CD8-positive, alpha-beta memory T cell (primary cell): ENCODE measurements at regions not wholly inside any gene's neighbourhood (a gene's known extent, or its start where the extent isn't known, plus 50 kb on each side); places are given as distances from the start of the nearest gene placed in this dataset.

Source experiments
- CTCF ChIA-PET: fragments of 350-600 bp; sonication (Branson Sonifier 250); formaldehyde crosslinking; loops from one replicate; lab custom pipeline; 2021; ENCODE audit warnings: antibody characterized with exemption; lab: Charles Lee
- POLR2A ChIA-PET: fragments of 350-600 bp; sonication (Branson Sonifier 250); formaldehyde crosslinking; loops from one replicate; lab custom pipeline; 2021; ENCODE audit warnings: antibody characterized with exemption; lab: Charles Lee
- DNase-seq, 5 donors: peaks; one replicate each; pipeline versions ENCODE4 v3.0.0 to v3.0.0-alpha.2; 2020 to 2022; ENCODE audit warnings: mixed read lengths in 1 of 5
- H3K27ac ChIP-seq: one replicate; pipeline ENCODE4 v1.7.0; 2013; ENCODE audit warnings: low read depth, mild to moderate bottlenecking, low read length, moderate library complexity
- H3K27me3 ChIP-seq: 2 replicates; pipeline ENCODE4 v1.7.0; 2013; ENCODE audit warnings: low read length, mild to moderate bottlenecking; ENCODE audit not compliant: insufficient read depth, poor library complexity, severe bottlenecking
- H3K36me3 ChIP-seq: 2 replicates; pipeline ENCODE4 v1.7.0; 2013; ENCODE audit warnings: mild to moderate bottlenecking, low read length, moderate library complexity; ENCODE audit not compliant: insufficient read depth
- H3K4me1 ChIP-seq: 2 replicates; pipeline ENCODE4 v1.7.0; 2013; ENCODE audit warnings: mild to moderate bottlenecking, low read length, moderate library complexity; ENCODE audit not compliant: insufficient read depth
- H3K4me3 ChIP-seq: 2 replicates; pipeline ENCODE4 v1.7.0; 2013; ENCODE audit warnings: mild to moderate bottlenecking, low read length
- H3K9me3 ChIP-seq: 2 replicates; pipeline ENCODE4 v1.7.0; 2013; ENCODE audit warnings: mild to moderate bottlenecking, low read length
- H3K27ac Mint-ChIP-seq, 8 donors: one replicate each; pipeline ENCODE4 v1.8.0; 2020 to 2021; ENCODE audit warnings: mixed read lengths in 8 of 8, mild to moderate bottlenecking in 6 of 8, inconsistent platforms in 3 of 8, moderate library complexity in 3 of 8
- H3K27me3 Mint-ChIP-seq, 2 donors: one replicate each; pipeline ENCODE4 v1.8.0; 2020 to 2021; ENCODE audit warnings: mixed read lengths in 2 of 2, mild to moderate bottlenecking in 1 of 2, moderate library complexity in 1 of 2
- H3K36me3 Mint-ChIP-seq, 3 donors: one replicate each; pipeline ENCODE4 v1.8.0; 2020 to 2021; ENCODE audit warnings: mixed read lengths in 3 of 3, inconsistent platforms in 1 of 3, mild to moderate bottlenecking in 1 of 3
- H3K4me1 Mint-ChIP-seq, 3 donors: one replicate each; pipeline ENCODE4 v1.8.0; 2020 to 2021; ENCODE audit warnings: mixed read lengths in 3 of 3, inconsistent platforms in 1 of 3, mild to moderate bottlenecking in 1 of 3
- H3K4me3 Mint-ChIP-seq, 7 donors: one replicate each; pipeline ENCODE4 v1.8.0; 2020 to 2021; ENCODE audit warnings: mixed read lengths in 7 of 7, mild to moderate bottlenecking in 6 of 7, moderate library complexity in 4 of 7, inconsistent platforms in 2 of 7
- H3K9me3 Mint-ChIP-seq, 5 donors: one replicate each; pipeline ENCODE4 v1.8.0; 2020 to 2022; ENCODE audit warnings: mixed read lengths in 5 of 5, mild to moderate bottlenecking in 3 of 5, moderate library complexity in 2 of 5, inconsistent platforms in 1 of 5

- Mint-ChIP-seq H3K36me3 (peaks cover 0 to 23% (median 0%) of the 10 kb centered on the region in 3 donors), H3K4me3 (no peak overlapping the region), H3K27me3 (peaks cover 12 to 21% of the 10 kb centered on the region in 2 donors), H3K27ac (no peak overlapping the region), H3K9me3 (peaks cover 0 to 23% (median 13%) of the 10 kb centered on the region in 5 donors), H3K4me1 (peaks cover 20 to 27% (median 25%) of the 10 kb centered on the region in 3 donors)
- peaks cover 21% of the 10 kb centered on the region for H3K4me1 ChIP-seq
- H3K9me3 ChIP-seq = peaks cover 8% of the 10 kb centered on the region
- H3K27me3 ChIP-seq = no peaks in the 10 kb centered on the region
- ChIA-PET POLR2A (no interaction called here), CTCF (no interaction called here)
- no peak overlapping the region for H3K4me3 ChIP-seq
- no peaks in the 10 kb centered on the region for H3K36me3 ChIP-seq
- no peak for DNase-seq
- H3K27ac ChIP-seq = no peak overlapping the region
Observed at GRCh38 chr2:101563849-101564248, 88.9 kb upstream of the RFX8 start.

- no peaks in the 10 kb centered on the region for H3K36me3 ChIP-seq
- Mint-ChIP-seq H3K9me3 (peaks cover 0 to 23% (median 13%) of the 10 kb centered on the region in 5 donors), H3K4me1 (peaks cover 20 to 25% (median 25%) of the 10 kb centered on the region in 3 donors), H3K27ac (peak overlapping the region in 7 of 8 donors; percentile 20 to 93 (median 55)), H3K4me3 (peak overlapping the region in 3 of 7 donors; percentile 24 to 44 (median 32)), H3K27me3 (peaks cover 14% of the 10 kb centered on the region in 2 donors), H3K36me3 (peaks cover 0 to 27% (median 2%) of the 10 kb centered on the region in 3 donors)
- no peak for DNase-seq
- H3K27me3 ChIP-seq = no peaks in the 10 kb centered on the region
- H3K27ac ChIP-seq = no peak overlapping the region
- H3K9me3 ChIP-seq = peaks cover 8% of the 10 kb centered on the region
- ChIA-PET POLR2A (no interaction called here), CTCF (interaction anchor here (2.1 kb wide), 1 partner anchor 10 kb away, joined by 7 read pairs; no protein-coding TSS in a partner anchor)
- peaks cover 21% of the 10 kb centered on the region for H3K4me1 ChIP-seq
- peak overlapping the region; percentile 13 for H3K4me3 ChIP-seq
Observed at GRCh38 chr2:101560780-101561315, 85.9 kb upstream of the RFX8 start.

GRCh38 chr2:101559551-101559950 lies 84.6 kb upstream of the RFX8 start:
- ChIA-PET POLR2A (no interaction called here), CTCF (no interaction called here)
- Mint-ChIP-seq H3K9me3 (peaks cover 0 to 23% (median 13%) of the 10 kb centered on the region in 5 donors), H3K4me1 (peaks cover 20 to 25% (median 25%) of the 10 kb centered on the region in 3 donors), H3K4me3 (no peak overlapping the region), H3K36me3 (peaks cover 0 to 27% (median 2%) of the 10 kb centered on the region in 3 donors), H3K27me3 (peaks cover 7 to 12% of the 10 kb centered on the region in 2 donors), H3K27ac (no peak overlapping the region)
- H3K4me1 ChIP-seq = peaks cover 21% of the 10 kb centered on the region
- no peaks in the 10 kb centered on the region for H3K27me3 ChIP-seq
- H3K4me3 ChIP-seq = no peak overlapping the region
- no peak overlapping the region for H3K27ac ChIP-seq
- DNase-seq = no peak
- H3K36me3 ChIP-seq = no peaks in the 10 kb centered on the region
- H3K9me3 ChIP-seq = peaks cover 8% of the 10 kb centered on the region

GRCh38 chr2:101558740-101559525 lies 84.0 kb upstream of the RFX8 start:
- Mint-ChIP-seq H3K4me1 (peaks cover 20 to 25% (median 25%) of the 10 kb centered on the region in 3 donors), H3K36me3 (peaks cover 0 to 27% (median 2%) of the 10 kb centered on the region in 3 donors), H3K27me3 (peaks cover 3 to 8% of the 10 kb centered on the region in 2 donors), H3K9me3 (peaks cover 0 to 23% (median 13%) of the 10 kb centered on the region in 5 donors), H3K27ac (no peak overlapping the region), H3K4me3 (no peak overlapping the region)
- DNase-seq = no peak
- Histone ChIP-seq H3K27ac (no peak overlapping the region), H3K4me1 (peaks cover 21% of the 10 kb centered on the region), H3K36me3 (no peaks in the 10 kb centered on the region), H3K27me3 (no peaks in the 10 kb centered on the region), H3K4me3 (no peak overlapping the region), H3K9me3 (peaks cover 8% of the 10 kb centered on the region)
- ChIA-PET CTCF (no interaction called here), POLR2A (no interaction called here)

- Histone ChIP-seq H3K36me3 (no peaks in the 10 kb centered on the region), H3K4me1 (peaks cover 20% of the 10 kb centered on the region), H3K27ac (no peak overlapping the region), H3K9me3 (peaks cover 8% of the 10 kb centered on the region), H3K27me3 (no peaks in the 10 kb centered on the region), H3K4me3 (no peak overlapping the region)
- Mint-ChIP-seq H3K4me3 (no peak overlapping the region), H3K36me3 (peaks cover 0 to 18% (median 2%) of the 10 kb centered on the region in 3 donors), H3K4me1 (peaks cover 18 to 21% (median 20%) of the 10 kb centered on the region in 3 donors), H3K27ac (no peak overlapping the region), H3K9me3 (peaks cover 0 to 16% (median 12%) of the 10 kb centered on the region in 5 donors), H3K27me3 (peaks cover 3 to 11% of the 10 kb centered on the region in 2 donors)
- DNase-seq = no peak
- POLR2A ChIA-PET = no interaction called here
- CTCF ChIA-PET = no interaction called here
Observed at GRCh38 chr2:101556033-101556459, 81.1 kb upstream of the RFX8 start.

- Histone ChIP-seq H3K27ac (no peak overlapping the region), H3K27me3 (no peaks in the 10 kb centered on the region), H3K4me1 (peaks cover 13% of the 10 kb centered on the region), H3K4me3 (no peak overlapping the region), H3K9me3 (no peaks in the 10 kb centered on the region), H3K36me3 (no peaks in the 10 kb centered on the region)
- Mint-ChIP-seq H3K9me3 (no peaks in the 10 kb centered on the region), H3K4me3 (no peak overlapping the region), H3K27me3 (peaks cover 8 to 9% of the 10 kb centered on the region in 2 donors), H3K36me3 (peaks cover 0 to 3% (median 2%) of the 10 kb centered on the region in 3 donors), H3K27ac (peak overlapping the region in 1 of 8 donors; percentile 13), H3K4me1 (peaks cover 9 to 13% (median 10%) of the 10 kb centered on the region in 3 donors)
- CTCF ChIA-PET = no interaction called here
- POLR2A ChIA-PET = no interaction called here
- DNase-seq = no peak
Observed at GRCh38 chr2:101551336-101551888, 76.5 kb upstream of the RFX8 start.

GRCh38 chr2:101550555-101550954 lies 75.6 kb upstream of the RFX8 start:
- Histone ChIP-seq H3K27ac (no peak overlapping the region), H3K27me3 (no peaks in the 10 kb centered on the region), H3K4me3 (no peak overlapping the region), H3K36me3 (no peaks in the 10 kb centered on the region), H3K4me1 (peaks cover 13% of the 10 kb centered on the region), H3K9me3 (no peaks in the 10 kb centered on the region)
- Mint-ChIP-seq H3K4me1 (peaks cover 9 to 13% (median 10%) of the 10 kb centered on the region in 3 donors), H3K4me3 (no peak overlapping the region), H3K27me3 (peaks cover 7 to 10% of the 10 kb centered on the region in 2 donors), H3K27ac (peak overlapping the region in 1 of 8 donors; percentile 9), H3K36me3 (peaks cover 0 to 3% (median 0%) of the 10 kb centered on the region in 3 donors), H3K9me3 (no peaks in the 10 kb centered on the region)
- CTCF ChIA-PET = no interaction called here
- POLR2A ChIA-PET = no interaction called here
- no peak for DNase-seq

GRCh38 chr2:101549371-101549770 lies 74.5 kb upstream of the RFX8 start:
- Histone ChIP-seq H3K4me1 (peaks cover 13% of the 10 kb centered on the region), H3K9me3 (no peaks in the 10 kb centered on the region), H3K4me3 (no peak overlapping the region), H3K27ac (no peak overlapping the region), H3K27me3 (no peaks in the 10 kb centered on the region), H3K36me3 (no peaks in the 10 kb centered on the region)
- ChIA-PET CTCF (no interaction called here), POLR2A (no interaction called here)
- H3K4me3 Mint-ChIP-seq = no peak overlapping the region
- no peak overlapping the region for H3K27ac Mint-ChIP-seq
- H3K27me3 Mint-ChIP-seq = peaks cover 7% of the 10 kb centered on the region in 2 donors
- H3K4me1 Mint-ChIP-seq = peaks cover 9 to 13% (median 10%) of the 10 kb centered on the region in 3 donors
- peaks cover 0 to 6% (median 0%) of the 10 kb centered on the region in 3 donors for H3K36me3 Mint-ChIP-seq
- H3K9me3 Mint-ChIP-seq = no peaks in the 10 kb centered on the region
- DNase-seq = no peak
